NCI-H524 (cell line): ENCODE measurements at regions not wholly inside any gene's neighbourhood (a gene's known extent, or its start where the extent isn't known, plus 50 kb on each side); places are given as distances from the start of the nearest gene placed in this dataset.

ENCODE experiments used
- DNase-seq, 2 experiments: peaks; one replicate each; lab custom pipeline; 2025; lab: John Stamatoyannopoulos, UW

- no peak for DNase-seq
Observed at GRCh38 chr1:112264010-112264409, 132.0 kb upstream of the CTTNBP2NL start.

GRCh38 chr1:112264553-112264952, 131.5 kb upstream of the CTTNBP2NL start:
- DNase-seq, result no peak

- DNase-seq, result no peak
Observed at GRCh38 chr1:112265931-112266330, 130.1 kb upstream of the CTTNBP2NL start.

- DNase-seq, result no peak
Observed at GRCh38 chr1:112267206-112267605, 128.8 kb upstream of the CTTNBP2NL start.

GRCh38 chr1:112267929-112268328, 128.1 kb upstream of the CTTNBP2NL start:
- DNase-seq, result no peak

GRCh38 chr1:112268408-112268807, 127.6 kb upstream of the CTTNBP2NL start:
- no peak for DNase-seq

- no peak for DNase-seq
Observed at GRCh38 chr1:112271270-112271669, 124.7 kb upstream of the CTTNBP2NL start.

- no peak for DNase-seq
Observed at GRCh38 chr1:112272101-112272772, 123.8 kb upstream of the CTTNBP2NL start.

- no peak for DNase-seq
Observed at GRCh38 chr1:112284796-112285195, 111.2 kb upstream of the CTTNBP2NL start.

- DNase-seq, result no peak
Observed at GRCh38 chr1:112285316-112285715, 110.7 kb upstream of the CTTNBP2NL start.

- DNase-seq, result no peak
Observed at GRCh38 chr1:112285746-112286145, 110.3 kb upstream of the CTTNBP2NL start.

- DNase-seq, result no peak
Observed at GRCh38 chr1:112296908-112297307, 99.1 kb upstream of the CTTNBP2NL start.

- no peak for DNase-seq
Observed at GRCh38 chr1:112297536-112297935, 98.5 kb upstream of the CTTNBP2NL start.

- DNase-seq, result peak; percentile 40 to 72
Observed at GRCh38 chr1:112298558-112298957, 97.5 kb upstream of the CTTNBP2NL start.

GRCh38 chr1:112304126-112304525, 91.9 kb upstream of the CTTNBP2NL start:
- DNase-seq, result no peak

GRCh38 chr1:112304612-112305011, 91.4 kb upstream of the CTTNBP2NL start:
- DNase-seq, result no peak

- no peak for DNase-seq
Observed at GRCh38 chr1:112307930-112308591, 88.0 kb upstream of the CTTNBP2NL start.

- DNase-seq, result peak; percentile 21 to 59
Observed at GRCh38 chr1:112308716-112309115, 87.3 kb upstream of the CTTNBP2NL start.

GRCh38 chr1:112309499-112309898, 86.5 kb upstream of the CTTNBP2NL start:
- no peak for DNase-seq

GRCh38 chr1:112312315-112312714, 83.7 kb upstream of the CTTNBP2NL start:
- DNase-seq, result peak in 1 of 2 experiments; percentile 46

GRCh38 chr1:112312879-112313278, 83.1 kb upstream of the CTTNBP2NL start:
- DNase-seq, result no peak

GRCh38 chr1:112316254-112316913, 79.6 kb upstream of the CTTNBP2NL start:
- no peak for DNase-seq

- no peak for DNase-seq
Observed at GRCh38 chr1:112317140-112317539, 78.9 kb upstream of the CTTNBP2NL start.
